Heart right ventricle (tissue), 16 donors: ENCODE measurements at regions not wholly inside any gene's neighbourhood (a gene's known extent, or its start where the extent isn't known, plus 50 kb on each side); places are given as distances from the start of the nearest gene placed in this dataset.
"Not testable (repeated sequence)": the region's sequence is repeated elsewhere in the genome, so short reads cannot be mapped to it uniquely, and the experiment has no call there.

Experiments used
- ATAC-seq, 8 donors: fragments of 200-7000 bp; cut with Tn5 transposase; one replicate each; pipeline ENCODE4 v1.9.1; 2020; ENCODE audit warnings: mild to moderate bottlenecking in 8 of 8, moderate library complexity in 8 of 8, moderate number of reproducible peaks in 1 of 8
- DNase-seq, 2 donors: peaks; one replicate each; pipeline ENCODE4 v3.0.0-alpha.2; 2020
- H3K27ac ChIP-seq, 10 donors: fragments of 200-600 bp; sonication (generic) in 2 of 10; one replicate each; pipeline versions ENCODE4 v1.5.0 to v1.8.0; 2020 to 2022; ENCODE audit warnings: mild to moderate bottlenecking in 3 of 10
- H3K27me3 ChIP-seq, 7 donors: fragments of 200-600 bp; one replicate each; pipeline ENCODE4 v1.8.0; 2021 to 2022; ENCODE audit warnings: mild to moderate bottlenecking in 2 of 7
- H3K36me3 ChIP-seq, 9 donors: fragments of 200-600 bp; sonication (generic) in 1 of 9; one replicate each; pipeline versions ENCODE4 v1.5.0 to v1.8.0; 2020 to 2022; ENCODE audit warnings: mild to moderate bottlenecking in 2 of 9
- H3K4me1 ChIP-seq, 9 donors: fragments of 200-600 bp; sonication (generic) in 1 of 9; one replicate each; pipeline versions ENCODE4 v1.5.0 to v1.8.0; 2020 to 2022; ENCODE audit warnings: mild to moderate bottlenecking in 4 of 9
- H3K4me3 ChIP-seq, 10 donors: fragments of 200-600 bp; sonication (generic) in 2 of 10; one replicate each; pipeline versions ENCODE4 v1.5.0 to v1.8.0; 2020 to 2022; ENCODE audit warnings: mild to moderate bottlenecking in 7 of 10, moderate library complexity in 2 of 10
- H3K9me3 ChIP-seq, 11 donors: fragments of 200-600 bp in 10 of 11; sonication (generic) in 2 of 11; one replicate each; pipeline versions ENCODE4 v1.5.0 to v1.8.0; 2013 to 2022; ENCODE audit warnings: mild to moderate bottlenecking in 2 of 11, control low read depth in 1 of 11, moderate library complexity in 1 of 11
- WGBS, 2 donors: extraction: QIAGEN DNeasy Blood & Tissue Kit; methylation state at CpG; one replicate each; pipeline ENCODE4 v1.1.7; 2013; ENCODE audit warnings: inconsistent platforms in 1 of 2; 5-methylcytosine and 5-hydroxymethylcytosine counted together
- intact Hi-C, 10 donors: fragments of 100-400 bp; cut with DNase I; formaldehyde crosslinking; loops; one replicate each; pipeline versions ENCODE4 v1.11.1 to v1.14.2; 2022
- TF ChIP-seq, protein P1 (sequence below), 9 donors: fragments of 200-600 bp; sonication (generic) in 2 of 9; IDR thresholded peaks; one replicate each; pipeline versions ENCODE4 v1.5.0 to v1.8.0; 2021 to 2022; ENCODE audit warnings: antibody characterized with exemption in 9 of 9, mild to moderate bottlenecking in 5 of 9, moderate library complexity in 1 of 9
- donor health status: Arrhythmogenic right ventricular cardiomyopathy.
- donor health status: ischemic (EF 13 %, LVEDD 7.1; RV severe dilation, severe dysfunction).
- donor health status: healthy with polysubstance abuse.
- donor health status: DM: no; HTN: yes; CAD: no.
- donor health status: DM: no; HTN: no; CAD: no.
- donor health status: ischemic (EF 25% LVEDD 6.9; RV normal size, moderate dysfunction).
- donor health status: ischemic (EF 25% LVEDD 5.7; RV mildly dilated, moderate dysfunction).
- donor health status: healthy.
- donor health status: DM: yes; HTN: yes; CAD: no.
- donor health status: Ischemic cardiomyopathy.
- donor health status: ischemic (EF 35%, LVEDD 5.7; RV mildly dilated, moderate dysfunction).
- donor health status: nonischemic (EF 11% LVEDD 7.7; RV severe dilation, severe dysfunction).
- donor health status: DM: yes; HTN: yes; CAD: no.
- donor health status: PGD.
- donor health status: ischemic (EF 29% LVEDD 5.4; RV normal size, mild dysfunction).
- donor health status: nonischemic (EF 23%, LVEDD 6.1; RV moderate dilation, normal function).

- Histone ChIP-seq H3K27me3 (peaks cover 0 to 10% (median 6%) of the 10 kb centered on the region in 7 donors), H3K36me3 (no peaks in the 10 kb centered on the region), H3K27ac (no peak overlapping the region), H3K4me3 (no peak overlapping the region), H3K4me1 (peaks cover 0 to 6% (median 0%) of the 10 kb centered on the region in 9 donors), H3K9me3 (no peaks in the 10 kb centered on the region)
- DNase-seq (peak; percentile 11 to 44), ATAC-seq (peak in 5 of 8 donors; percentile 71 to 95 (median 82))
- TF ChIP-seq, protein P1, sequence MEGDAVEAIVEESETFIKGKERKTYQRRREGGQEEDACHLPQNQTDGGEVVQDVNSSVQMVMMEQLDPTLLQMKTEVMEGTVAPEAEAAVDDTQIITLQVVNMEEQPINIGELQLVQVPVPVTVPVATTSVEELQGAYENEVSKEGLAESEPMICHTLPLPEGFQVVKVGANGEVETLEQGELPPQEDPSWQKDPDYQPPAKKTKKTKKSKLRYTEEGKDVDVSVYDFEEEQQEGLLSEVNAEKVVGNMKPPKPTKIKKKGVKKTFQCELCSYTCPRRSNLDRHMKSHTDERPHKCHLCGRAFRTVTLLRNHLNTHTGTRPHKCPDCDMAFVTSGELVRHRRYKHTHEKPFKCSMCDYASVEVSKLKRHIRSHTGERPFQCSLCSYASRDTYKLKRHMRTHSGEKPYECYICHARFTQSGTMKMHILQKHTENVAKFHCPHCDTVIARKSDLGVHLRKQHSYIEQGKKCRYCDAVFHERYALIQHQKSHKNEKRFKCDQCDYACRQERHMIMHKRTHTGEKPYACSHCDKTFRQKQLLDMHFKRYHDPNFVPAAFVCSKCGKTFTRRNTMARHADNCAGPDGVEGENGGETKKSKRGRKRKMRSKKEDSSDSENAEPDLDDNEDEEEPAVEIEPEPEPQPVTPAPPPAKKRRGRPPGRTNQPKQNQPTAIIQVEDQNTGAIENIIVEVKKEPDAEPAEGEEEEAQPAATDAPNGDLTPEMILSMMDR (IDR thresholded peaks at IDR 0.05), result no peak
- intact Hi-C loops, result no loop called here
- 2 to 3% methylated on average over 35 to 42 of the region's 42 CpGs for WGBS, 2 donors
Measured at GRCh38 chr1:242890192-242890741, 364.8 kb downstream of the CEP170 start.

GRCh38 chr1:242886137-242886536 lies 361.6 kb upstream of the PLD5 start:
- Histone ChIP-seq H3K4me3 (no peak overlapping the region), H3K9me3 (no peaks in the 10 kb centered on the region), H3K4me1 (peaks cover 0 to 12% (median 0%) of the 10 kb centered on the region in 9 donors), H3K36me3 (no peaks in the 10 kb centered on the region), H3K27ac (no peak overlapping the region), H3K27me3 (peaks cover 0 to 10% (median 6%) of the 10 kb centered on the region in 7 donors)
- ATAC-seq (no peak), DNase-seq (no peak)
- TF ChIP-seq, protein P1 (IDR thresholded peaks at IDR 0.05), result no peak
- 25 to 33% methylated on average over 2 of the region's 2 CpGs for WGBS, 2 donors
- intact Hi-C loops, result no loop called here

- DNase-seq, ATAC-seq, H3K27ac ChIP-seq, H3K27me3 ChIP-seq, H3K36me3 ChIP-seq, H3K4me3 ChIP-seq, intact Hi-C loops, H3K9me3 ChIP-seq: not testable (repeated sequence)
- WGBS, 2 donors, result 81 to 83% methylated on average over 5 of the region's 5 CpGs
- peaks cover 0 to 37% (median 7%) of the 10 kb centered on the region in 9 donors for H3K4me1 ChIP-seq
Measured at GRCh38 chr1:242880022-242880421, 355.5 kb upstream of the PLD5 start.

DNA sequence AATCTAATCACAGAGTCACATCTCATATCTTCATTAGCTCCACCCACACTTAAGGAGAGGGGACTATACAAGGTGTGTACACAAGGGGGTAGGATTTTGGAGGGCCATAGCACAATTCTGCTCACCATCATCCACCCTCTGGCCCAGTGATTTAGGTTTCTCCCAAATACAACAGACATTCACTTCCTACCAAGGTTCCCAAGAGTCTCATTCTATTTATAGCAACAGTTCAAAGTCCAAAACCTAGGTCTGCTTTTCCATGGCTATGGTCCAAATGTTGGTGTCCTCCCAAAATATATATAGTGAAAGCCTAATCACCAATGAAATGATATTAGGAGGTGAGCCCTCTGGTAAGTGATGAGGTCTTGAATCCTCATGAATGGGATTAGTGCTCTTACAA lies 353.2 kb upstream of the PLD5 start:
- no peak overlapping the region for H3K4me3 ChIP-seq
- TF ChIP-seq, protein P1 (IDR thresholded peaks at IDR 0.05), result no peak
- no peak for DNase-seq
- intact Hi-C loops, result no loop called here
- peak overlapping the region in 4 of 10 donors; percentile 14 to 81 (median 68) for H3K27ac ChIP-seq
- H3K36me3 ChIP-seq, result no peaks in the 10 kb centered on the region
- no peaks in the 10 kb centered on the region for H3K27me3 ChIP-seq
- H3K9me3 ChIP-seq, result no peaks in the 10 kb centered on the region
- H3K4me1 ChIP-seq, result peaks cover 0 to 47% (median 7%) of the 10 kb centered on the region in 9 donors
- peak in 2 of 8 donors; percentile 23 for ATAC-seq

DNA sequence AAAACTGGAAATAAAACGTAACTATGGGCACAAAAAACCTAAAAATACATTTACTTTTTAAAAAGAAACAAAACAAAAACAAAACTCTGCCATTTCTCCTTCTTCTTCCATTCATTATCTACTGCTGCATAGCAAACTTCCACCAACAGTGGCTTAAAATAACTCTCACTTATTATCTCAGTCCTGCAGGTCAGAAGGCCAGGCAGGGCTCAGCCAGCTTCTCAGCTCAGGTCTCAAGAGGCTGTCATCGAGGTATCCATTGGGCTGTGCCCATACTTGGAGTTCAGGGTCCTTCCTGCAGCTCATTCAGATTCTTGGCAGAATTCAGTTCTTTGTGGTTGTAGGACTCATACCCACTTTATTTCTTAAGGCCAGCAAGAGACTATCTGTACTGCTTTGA lies 352.7 kb upstream of the PLD5 start:
- peak in 7 of 8 donors; percentile 56 to 93 (median 80) for ATAC-seq
- H3K4me3 ChIP-seq, result no peak overlapping the region
- H3K27ac ChIP-seq, result peak overlapping the region in 7 of 10 donors; percentile 10 to 81 (median 64)
- H3K36me3 ChIP-seq, result no peaks in the 10 kb centered on the region
- peak; percentile 14 to 28 for DNase-seq
- H3K27me3 ChIP-seq, result no peaks in the 10 kb centered on the region
- H3K9me3 ChIP-seq, result no peaks in the 10 kb centered on the region
- H3K4me1 ChIP-seq, result peaks cover 0 to 52% (median 7%) of the 10 kb centered on the region in 9 donors
- 5 to 8% methylated on average over 2 of the region's 2 CpGs for WGBS, 2 donors
- TF ChIP-seq, protein P1 (IDR thresholded peaks at IDR 0.05), result no peak
- intact Hi-C loops, result no loop called here
